B cell (primary cell): ENCODE measurements at regions not wholly inside any gene's neighbourhood (a gene's known extent, or its start where the extent isn't known, plus 50 kb on each side); places are given as distances from the start of the nearest gene placed in this dataset.

ENCODE experiments used
- ATAC-seq: fragments of 200-7000 bp; cut with Tn5 transposase; one replicate; pipeline ENCODE4 v1.10.0; 2021; ENCODE audit warnings: low read depth, mild to moderate bottlenecking, moderate number of reproducible peaks, moderate library complexity
- CTCF ChIA-PET: fragments of 350-600 bp; sonication (Branson Sonifier 250); formaldehyde crosslinking; loops from one replicate; lab custom pipeline; 2021; ENCODE audit warnings: antibody characterized with exemption, inconsistent platforms; lab: Charles Lee
- POLR2A ChIA-PET: fragments of 350-600 bp; sonication (Branson Sonifier 250); formaldehyde crosslinking; loops from one replicate; lab custom pipeline; 2021; ENCODE audit warnings: antibody characterized with exemption; lab: Charles Lee
- DNase-seq: peaks from one replicate; pipeline ENCODE4 v3.0.0; 2013
- H2AFZ ChIP-seq: 2 replicates; pipeline ENCODE4 v1.6.1; 2012; ENCODE audit warnings: mild to moderate bottlenecking, low read depth, low read length; ENCODE audit not compliant: insufficient read depth, poor library complexity, severe bottlenecking
- H3K27ac ChIP-seq, 2 donors: 1 replicate in 1 of 2; 2 replicates in 1 of 2; pipeline ENCODE4 v1.5.1; 2012 to 2013; ENCODE audit warnings: low read length in 2 of 2, mild to moderate bottlenecking in 2 of 2, moderate library complexity in 1 of 2
- H3K27me3 ChIP-seq, 4 experiments: fragments of 200-600 bp in 1 of 4; sonication (generic) in 1 of 4; replicated peaks in 1 of 4; 1 replicate in 2 of 4; 2 replicates in 2 of 4; pipeline versions ENCODE4 v1.6.1 to v1.7.0; 2013 to 2016; ENCODE audit warnings: low read length in 3 of 4, mild to moderate bottlenecking in 2 of 4, mixed read lengths in 1 of 4, moderate library complexity in 1 of 4; ENCODE audit not compliant: insufficient read depth in 4 of 4, control insufficient read depth in 3 of 4; ENCODE audit errors: control extremely low read depth in 1 of 4
- H3K36me3 ChIP-seq, 2 experiments: replicated peaks in 1 of 2; 1 replicate in 1 of 2; 2 replicates in 1 of 2; pipeline versions ENCODE4 v1.6.1 to v1.7.1; 2013; ENCODE audit warnings: low read length in 1 of 2; ENCODE audit not compliant: insufficient read depth in 2 of 2, control insufficient read depth in 1 of 2; ENCODE audit errors: control extremely low read depth in 1 of 2, extremely low read depth in 1 of 2
- H3K4me1 ChIP-seq, 2 donors: fragments of 200-600 bp in 1 of 2; sonication (generic) in 1 of 2; 1 replicate in 1 of 2; 2 replicates in 1 of 2; pipeline versions ENCODE4 v1.5.1 to v1.6.1; 2013 to 2017; ENCODE audit warnings: low read length in 2 of 2; ENCODE audit not compliant: control insufficient read depth in 2 of 2, insufficient read depth in 2 of 2
- H3K4me2 ChIP-seq: replicated peaks from 2 replicates; pipeline ENCODE3; 2012; ENCODE audit warnings: mild to moderate bottlenecking, low read depth, low read length; ENCODE audit not compliant: poor library complexity, severe bottlenecking
- H3K4me3 ChIP-seq, 5 experiments: fragments of 200-600 bp in 1 of 5; sonication (generic) in 1 of 5; 1 replicate in 3 of 5; 2 replicates in 2 of 5; pipeline versions ENCODE4 v1.5.1 to v1.7.0; 2011 to 2016; ENCODE audit warnings: low read length in 4 of 5, mild to moderate bottlenecking in 4 of 5, low read depth in 2 of 5, control low read depth in 1 of 5, moderate library complexity in 1 of 5; ENCODE audit not compliant: insufficient read depth in 1 of 5; ENCODE audit errors: control extremely low read depth in 1 of 5, extremely low read depth in 1 of 5
- H3K79me2 ChIP-seq: fragments of 200-600 bp; sonication (generic); one replicate; pipeline ENCODE4 v1.6.0; 2016; ENCODE audit warnings: low read length; ENCODE audit not compliant: control insufficient read depth, insufficient read depth
- H3K9ac ChIP-seq: fragments of 200-600 bp; sonication (generic); 2 replicates; pipeline ENCODE4 v1.6.1; 2017; ENCODE audit warnings: mild to moderate bottlenecking, low read length, moderate library complexity
- H3K9me3 ChIP-seq, 3 donors: one replicate each; pipeline versions ENCODE4 v1.6.1 to v1.7.1; 2013; ENCODE audit warnings: low read length in 2 of 3; ENCODE audit not compliant: control insufficient read depth in 2 of 3, insufficient read depth in 1 of 3; ENCODE audit errors: control extremely low read depth in 1 of 3
- H4K20me1 ChIP-seq: 2 replicates; pipeline ENCODE4 v1.6.0; 2012; ENCODE audit warnings: mild to moderate bottlenecking, low read length; ENCODE audit not compliant: insufficient read depth, control insufficient read depth, poor library complexity, severe bottlenecking
- H3K27ac Mint-ChIP-seq: one replicate; pipeline ENCODE4 v1.8.0; 2021; ENCODE audit warnings: mixed read lengths
- H3K27me3 Mint-ChIP-seq: one replicate; pipeline ENCODE4 v1.8.0; 2021; ENCODE audit warnings: mixed read lengths
- H3K4me1 Mint-ChIP-seq: one replicate; pipeline ENCODE4 v1.8.0; 2021; ENCODE audit warnings: mixed read lengths
- H3K4me3 Mint-ChIP-seq: one replicate; pipeline ENCODE4 v1.8.0; 2021; ENCODE audit warnings: mixed read lengths
- H3K9me3 Mint-ChIP-seq: one replicate; pipeline ENCODE4 v1.8.0; 2022; ENCODE audit warnings: mixed read lengths; ENCODE audit not compliant: insufficient read depth
- EZH2 ChIP-seq: IDR thresholded peaks from 2 replicates; pipeline ENCODE4 v1.6.1; 2012; ENCODE audit warnings: borderline replicate concordance, low read depth, mild to moderate bottlenecking, moderate library complexity, low read length; ENCODE audit not compliant: insufficient read depth, poor library complexity, severe bottlenecking
- WGBS: methylation state at CpG from one replicate; pipeline ENCODE4 v1.1.5; 2013; ENCODE audit warnings: missing lambda C conversion rate; ENCODE audit not compliant: insufficient coverage; 5-methylcytosine and 5-hydroxymethylcytosine counted together
- intact Hi-C: fragments of 100-400 bp; cut with micrococcal nuclease; formaldehyde crosslinking; loops from one replicate; pipeline ENCODE4 v1.10.0; 2022
- TF ChIP-seq, protein P1 (sequence below): fragments of 200-600 bp; IDR thresholded peaks from one replicate; pipeline ENCODE4 v1.8.0; 2022; ENCODE audit warnings: antibody characterized with exemption, mild to moderate bottlenecking

- ATAC-seq (no peak), DNase-seq (no peak)
- H3K9me3 Mint-ChIP-seq, result peaks cover 4% of the 10 kb centered on the region
- no peak overlapping the region for H3K4me3 Mint-ChIP-seq
- ChIA-PET POLR2A (no interaction called here), CTCF (no interaction called here)
- Histone ChIP-seq H3K4me3 (no peak overlapping the region), H3K36me3 (no peaks in the 10 kb centered on the region), H3K4me1 (no peaks in the 10 kb centered on the region), H4K20me1 (no peaks in the 10 kb centered on the region), H3K27me3 (no peaks in the 10 kb centered on the region), H3K4me2 (no peak overlapping the region), H3K9me3 (peaks cover 0 to 1% (median 0%) of the 10 kb centered on the region in 3 donors), H3K9ac (no peak overlapping the region), H3K79me2 (no peaks in the 10 kb centered on the region), H2AFZ (no peak overlapping the region), H3K27ac (no peak overlapping the region)
- H3K4me1 Mint-ChIP-seq, result no peaks in the 10 kb centered on the region
- H3K27me3 Mint-ChIP-seq, result no peaks in the 10 kb centered on the region
- no peak overlapping the region for H3K27ac Mint-ChIP-seq
- WGBS, result no CpG with 5 or more reads among the region's 1 CpG
- TF ChIP-seq EZH2, result no peak
- TF ChIP-seq, protein P1, sequence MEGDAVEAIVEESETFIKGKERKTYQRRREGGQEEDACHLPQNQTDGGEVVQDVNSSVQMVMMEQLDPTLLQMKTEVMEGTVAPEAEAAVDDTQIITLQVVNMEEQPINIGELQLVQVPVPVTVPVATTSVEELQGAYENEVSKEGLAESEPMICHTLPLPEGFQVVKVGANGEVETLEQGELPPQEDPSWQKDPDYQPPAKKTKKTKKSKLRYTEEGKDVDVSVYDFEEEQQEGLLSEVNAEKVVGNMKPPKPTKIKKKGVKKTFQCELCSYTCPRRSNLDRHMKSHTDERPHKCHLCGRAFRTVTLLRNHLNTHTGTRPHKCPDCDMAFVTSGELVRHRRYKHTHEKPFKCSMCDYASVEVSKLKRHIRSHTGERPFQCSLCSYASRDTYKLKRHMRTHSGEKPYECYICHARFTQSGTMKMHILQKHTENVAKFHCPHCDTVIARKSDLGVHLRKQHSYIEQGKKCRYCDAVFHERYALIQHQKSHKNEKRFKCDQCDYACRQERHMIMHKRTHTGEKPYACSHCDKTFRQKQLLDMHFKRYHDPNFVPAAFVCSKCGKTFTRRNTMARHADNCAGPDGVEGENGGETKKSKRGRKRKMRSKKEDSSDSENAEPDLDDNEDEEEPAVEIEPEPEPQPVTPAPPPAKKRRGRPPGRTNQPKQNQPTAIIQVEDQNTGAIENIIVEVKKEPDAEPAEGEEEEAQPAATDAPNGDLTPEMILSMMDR, result no peak
- intact Hi-C loops, result no loop called here
Observed at GRCh38 chr18:70870292-70870691, 581.4 kb downstream of the SOCS6 start.

DNA sequence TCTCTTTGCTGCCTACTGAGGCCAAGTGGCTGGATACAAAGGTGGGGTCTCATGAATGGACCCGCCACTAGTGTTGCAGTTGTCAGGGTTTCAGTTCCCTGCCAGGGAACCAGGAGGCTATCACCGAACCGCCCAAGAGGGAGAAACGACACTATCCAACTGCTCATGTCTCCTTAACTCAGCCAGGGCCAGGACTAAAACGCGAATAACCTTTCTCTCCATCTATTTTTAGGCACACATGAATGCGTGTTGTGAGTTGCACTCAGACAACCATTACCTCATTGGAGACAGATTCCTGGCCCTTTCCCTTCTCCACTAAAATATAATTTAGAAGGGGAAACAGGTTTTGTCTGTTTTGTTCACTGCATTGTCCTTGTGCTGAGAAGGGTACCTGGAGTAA is 559.5 kb downstream of the SOCS6 start:
- no peaks in the 10 kb centered on the region for H3K36me3 ChIP-seq
- no peak overlapping the region for H2AFZ ChIP-seq
- H3K79me2 ChIP-seq, result no peaks in the 10 kb centered on the region
- Mint-ChIP-seq H3K27ac (no peak overlapping the region), H3K4me3 (no peak overlapping the region), H3K9me3 (peaks cover 3% of the 10 kb centered on the region), H3K4me1 (no peaks in the 10 kb centered on the region), H3K27me3 (no peaks in the 10 kb centered on the region)
- H3K4me1 ChIP-seq, result no peaks in the 10 kb centered on the region
- WGBS, result no CpG with 5 or more reads among the region's 7 CpGs
- ChIA-PET POLR2A (no interaction called here), CTCF (no interaction called here)
- H3K4me2 ChIP-seq, result no peak overlapping the region
- DNase-seq, result no peak
- no peak overlapping the region for H3K9ac ChIP-seq
- H3K27ac ChIP-seq, result no peak overlapping the region
- H3K9me3 ChIP-seq, result no peaks in the 10 kb centered on the region
- H3K27me3 ChIP-seq, result no peaks in the 10 kb centered on the region
- H3K4me3 ChIP-seq, result no peak overlapping the region
- intact Hi-C loops, result no loop called here
- no peak for ATAC-seq
- TF ChIP-seq, protein P1, result no peak
- no peak for TF ChIP-seq EZH2
- no peaks in the 10 kb centered on the region for H4K20me1 ChIP-seq
